GM18507 (cell line): ENCODE measurements at regions not wholly inside any gene's neighbourhood (a gene's known extent, or its start where the extent isn't known, plus 50 kb on each side); places are given as distances from the start of the nearest gene placed in this dataset.
A peak's percentile ranks its signal among the peaks of the same experiment; 100 is the strongest.

ENCODE experiments used
- DNase-seq: peaks from one replicate; pipeline ENCODE4 v3.0.0; 2011; ENCODE audit warnings: low read depth; ENCODE audit not compliant: insufficient read length; ENCODE audit errors: extremely low spot score
- FAIRE-seq: peaks from 2 replicates; lab custom pipeline; 2011; peaks lifted over from hg19 to GRCh38; lab: Jason Lieb, UNC

GRCh38 chr12:24109381-24110039 lies 160.0 kb upstream of the SOX5 start:
- DNase-seq (peak; percentile 14), FAIRE-seq (peak; percentile 78)

GRCh38 chr12:24102676-24103075 lies 153.2 kb upstream of the SOX5 start:
- no peak for FAIRE-seq
- no peak for DNase-seq

- DNase-seq: no peak
- no peak for FAIRE-seq
These were observed 150.1 kb upstream of the SOX5 start for GRCh38 chr12:24099576-24099975.

DNA sequence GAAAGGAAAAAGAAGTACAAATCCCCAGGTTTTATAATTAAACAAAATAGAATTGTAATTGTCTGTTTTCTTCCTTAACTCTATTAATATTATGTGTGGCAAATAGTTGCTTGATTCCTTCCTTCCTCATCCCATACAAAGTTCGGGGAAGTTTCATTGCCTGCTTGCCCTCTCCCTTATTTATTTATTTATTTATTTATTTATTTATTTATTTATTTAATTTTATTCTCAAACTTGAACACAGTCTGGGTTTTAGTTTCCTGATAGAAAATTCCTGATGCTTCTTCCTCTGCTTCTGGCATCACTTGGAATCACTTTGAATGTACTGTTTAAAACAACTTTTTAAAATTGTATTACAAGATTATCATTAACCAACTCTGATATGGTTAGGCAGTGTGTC lies 145.8 kb upstream of the SOX5 start:
- DNase-seq (no peak), FAIRE-seq (no peak)

DNA sequence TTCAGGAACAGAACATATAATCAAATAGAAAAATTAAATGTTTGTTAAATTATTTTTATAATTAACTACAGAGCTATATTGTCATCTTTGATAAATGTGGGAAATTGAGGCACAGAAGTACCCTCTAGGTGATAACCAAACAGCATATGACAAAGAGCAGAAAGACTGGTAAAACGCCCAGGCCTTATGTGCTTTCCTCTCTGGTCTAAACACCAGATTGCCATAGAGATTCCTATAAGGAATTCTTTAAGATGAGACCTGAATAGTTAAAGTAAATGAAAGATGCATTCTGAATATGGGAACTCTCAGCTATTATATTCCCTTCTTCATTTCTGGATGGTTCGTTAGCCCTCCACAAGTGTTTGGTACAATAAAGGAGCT lies 140.0 kb upstream of the SOX5 start:
- DNase-seq: no peak
- no peak for FAIRE-seq

- FAIRE-seq (no peak), DNase-seq (no peak)
These were observed 139.5 kb upstream of the SOX5 start for GRCh38 chr12:24088751-24089509.

DNA sequence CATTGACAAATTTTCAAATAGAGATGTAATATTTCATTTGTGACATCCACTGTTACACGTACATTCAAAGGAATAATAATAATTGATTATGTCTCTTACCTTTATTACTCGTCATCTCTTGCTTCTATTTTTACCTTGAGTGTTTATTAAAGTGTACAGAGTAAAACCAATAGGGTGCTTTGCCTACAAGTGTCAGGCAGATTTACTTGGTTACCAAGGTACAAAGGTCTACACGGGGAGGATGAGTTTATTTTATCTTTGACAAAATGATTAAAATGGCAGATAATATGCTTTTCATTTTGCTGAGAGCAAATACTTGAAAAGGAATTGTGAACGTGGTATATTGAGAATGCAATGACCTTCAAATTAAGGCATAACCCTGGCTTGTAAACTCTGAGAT lies 137.8 kb upstream of the SOX5 start:
- DNase-seq (no peak), FAIRE-seq (no peak)

- DNase-seq: no peak
- FAIRE-seq: no peak
These were observed 135.3 kb upstream of the SOX5 start for GRCh38 chr12:24084800-24085199.

- FAIRE-seq (no peak), DNase-seq (no peak)
These were observed 134.4 kb upstream of the SOX5 start for GRCh38 chr12:24083838-24084237.

- DNase-seq: no peak
- no peak for FAIRE-seq
These were observed 132.1 kb upstream of the SOX5 start for GRCh38 chr12:24081606-24082005.

DNA sequence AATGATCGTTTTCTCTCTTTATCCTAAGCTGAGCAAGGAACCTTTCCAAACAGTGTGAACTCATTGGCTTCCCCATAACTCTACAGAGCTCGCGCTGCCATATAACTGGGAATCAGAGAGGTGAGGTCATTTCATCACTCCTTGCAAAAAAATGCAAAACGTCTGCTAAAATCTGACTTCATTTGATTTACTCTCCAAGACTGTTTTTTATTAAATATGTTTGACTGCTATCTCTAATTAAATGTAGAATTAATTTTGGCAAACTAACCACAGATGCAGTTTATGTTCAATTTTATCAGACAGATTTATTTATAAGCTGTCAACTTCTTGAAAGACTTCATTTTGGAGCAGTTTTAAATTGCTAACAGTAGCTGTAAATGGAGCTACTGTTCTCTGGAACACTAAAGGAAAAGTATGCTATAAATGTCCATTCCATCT lies 131.6 kb upstream of the SOX5 start:
- no peak for FAIRE-seq
- DNase-seq: no peak

DNA sequence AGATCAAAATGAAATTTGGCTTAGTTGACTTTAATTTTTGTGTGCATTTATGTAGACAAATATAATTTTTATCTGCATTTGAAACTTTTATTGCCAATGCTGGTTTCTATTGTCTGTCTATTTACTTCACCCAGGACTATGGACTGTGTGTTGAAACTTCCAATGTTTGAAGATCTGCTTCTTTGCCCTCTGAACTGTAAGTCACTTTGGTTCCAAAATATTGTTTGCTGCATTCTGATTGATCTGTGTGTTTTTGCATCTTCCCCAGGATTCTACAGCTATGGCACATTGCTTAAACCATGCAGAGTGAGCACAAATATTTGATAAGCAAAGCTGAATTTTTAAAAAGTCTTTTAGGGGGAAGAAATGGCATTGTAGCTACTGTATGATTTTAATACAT lies 131.0 kb upstream of the SOX5 start:
- FAIRE-seq (no peak), DNase-seq (no peak)

GRCh38 chr12:24079083-24079482 lies 129.6 kb upstream of the SOX5 start:
- DNase-seq: no peak
- FAIRE-seq: no peak

DNA sequence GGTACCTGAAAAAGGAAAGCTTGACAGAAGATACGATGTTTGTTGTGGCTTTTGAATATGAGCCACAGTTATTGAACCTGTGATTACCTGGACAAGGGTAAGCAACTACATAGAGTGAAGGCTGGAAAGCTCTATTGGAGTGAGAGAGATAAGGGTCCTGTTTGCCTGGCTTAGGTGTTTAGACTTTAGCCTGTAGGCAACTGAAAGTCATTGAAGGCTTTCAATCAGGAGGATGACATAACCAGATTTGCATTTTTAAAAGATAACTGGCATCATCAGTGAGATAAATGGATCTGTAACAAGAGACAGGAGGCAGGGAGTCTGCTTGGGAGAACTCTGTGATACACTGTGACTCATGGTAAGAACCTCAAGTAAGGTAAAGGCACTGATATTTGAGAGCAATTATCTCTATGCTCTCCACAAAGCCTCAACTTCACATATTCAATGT lies 128.9 kb upstream of the SOX5 start:
- no peak for FAIRE-seq
- DNase-seq: no peak

- DNase-seq (no peak), FAIRE-seq (no peak)
These were observed 127.7 kb upstream of the SOX5 start for GRCh38 chr12:24077161-24077560.

- DNase-seq (no peak), FAIRE-seq (no peak)
These were observed 126.2 kb upstream of the SOX5 start for GRCh38 chr12:24075650-24076049.

GRCh38 chr12:24073170-24073810 lies 123.8 kb upstream of the SOX5 start:
- FAIRE-seq: no peak
- DNase-seq: no peak

DNA sequence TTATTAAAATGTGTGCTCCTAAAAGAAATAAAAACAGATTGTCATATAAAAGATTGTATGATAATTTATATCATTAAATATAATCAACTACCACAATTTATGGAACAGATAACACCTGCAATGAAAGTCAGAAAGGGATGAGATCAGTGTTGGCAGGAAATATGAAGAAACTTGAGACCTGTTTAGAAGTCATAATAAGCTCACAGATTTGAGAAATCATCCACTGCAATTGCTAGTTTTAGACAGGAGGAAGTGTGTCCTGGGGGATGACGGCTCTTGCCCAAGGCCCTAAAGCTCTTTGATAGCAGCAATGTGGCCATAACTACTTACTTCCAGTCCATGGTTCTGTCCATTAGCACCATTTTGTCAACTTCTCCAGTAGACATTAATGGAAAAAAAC lies 122.8 kb upstream of the SOX5 start:
- FAIRE-seq (no peak), DNase-seq (no peak)

- DNase-seq: no peak
- no peak for FAIRE-seq
These were observed 122.4 kb upstream of the SOX5 start for GRCh38 chr12:24071842-24072241.

DNA sequence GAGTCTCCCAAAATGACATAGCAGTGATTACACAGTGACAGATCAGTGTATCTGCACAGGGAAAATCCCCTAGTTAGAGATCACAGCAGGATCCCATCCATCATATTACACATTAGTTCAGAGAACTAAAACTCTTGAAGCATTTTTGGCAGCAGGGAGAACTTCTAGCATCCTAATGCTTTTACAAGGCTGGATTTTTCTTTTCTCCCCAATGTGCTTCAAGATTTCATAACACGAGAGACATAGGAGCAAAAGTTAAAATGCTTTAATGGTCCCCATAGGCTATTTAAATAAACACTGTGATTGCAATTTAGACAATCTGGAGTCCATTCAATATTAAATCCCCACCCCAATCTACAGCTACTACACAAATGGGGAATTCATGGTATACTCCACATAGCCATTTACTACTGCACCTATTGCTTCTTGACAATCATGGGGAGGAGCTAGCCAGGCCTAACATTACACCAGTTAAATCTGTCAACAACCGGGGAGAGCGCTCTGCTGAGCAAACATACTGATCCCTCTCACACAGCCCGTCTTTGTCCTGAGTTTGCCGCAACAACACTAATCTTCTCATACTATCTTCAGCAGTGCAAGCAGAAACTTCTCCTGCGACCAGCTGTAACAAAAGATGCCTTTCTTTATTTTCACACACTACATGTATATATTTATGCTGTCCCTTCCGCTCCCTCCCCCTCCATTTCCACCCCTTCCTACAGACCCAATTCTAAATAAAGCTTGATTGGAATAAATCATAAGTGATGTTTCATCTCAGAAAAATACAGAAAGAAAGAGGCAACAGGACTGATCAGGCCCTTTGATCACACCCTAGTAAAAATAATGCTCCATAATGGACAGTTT lies 120.3 kb upstream of the SOX5 start:
- no peak for FAIRE-seq
- no peak for DNase-seq
